Stomach (tissue), 8 donors: ENCODE measurements at regions not wholly inside any gene's neighbourhood (a gene's known extent, or its start where the extent isn't known, plus 50 kb on each side); places are given as distances from the start of the nearest gene placed in this dataset.

ENCODE experiments used
- DNase-seq, 2 donors: peaks; one replicate each; pipeline versions ENCODE4 v3.0.0 to v3.0.0-alpha.2; 2013 to 2019
- H3K27ac ChIP-seq, 5 donors: fragments of 200-600 bp in 4 of 5; sonication (generic) in 4 of 5; one replicate each; pipeline ENCODE4 v1.5.1; 2013 to 2019; ENCODE audit warnings: mild to moderate bottlenecking in 1 of 5, moderate library complexity in 1 of 5
- H3K27me3 ChIP-seq, 3 donors: fragments of 200-600 bp; sonication (generic); one replicate each; pipeline ENCODE4 v1.5.1; 2017 to 2019; ENCODE audit warnings: mixed run types in 1 of 3
- H3K36me3 ChIP-seq, 4 donors: fragments of 200-600 bp; sonication (generic); 1 replicate in 3 of 4; 2 replicates in 1 of 4; pipeline ENCODE4 v1.5.1; 2016 to 2019
- H3K4me1 ChIP-seq, 4 donors: fragments of 200-600 bp; sonication (generic); one replicate each; pipeline ENCODE4 v1.5.1; 2016 to 2019
- H3K4me3 ChIP-seq, 4 donors: fragments of 200-600 bp; sonication (generic) in 3 of 4; one replicate each; pipeline ENCODE4 v1.5.1; 2016 to 2019; ENCODE audit warnings: mild to moderate bottlenecking in 1 of 4
- H3K9me3 ChIP-seq, 4 donors: fragments of 200-600 bp; sonication (generic); one replicate each; pipeline ENCODE4 v1.5.1; 2016 to 2019
- EP300 ChIP-seq: sonication (generic); formaldehyde crosslinking; IDR thresholded peaks from one replicate; pipeline ENCODE4 v1.6.1; 2017; ENCODE audit warnings: antibody characterized with exemption
- POLR2A ChIP-seq, 4 donors: fragments of 450-650 bp; IDR thresholded peaks; one replicate each; pipeline ENCODE4 v1.6.1; 2016; ENCODE audit warnings: antibody characterized with exemption in 4 of 4, control low read depth in 2 of 4, mild to moderate bottlenecking in 1 of 4, moderate library complexity in 1 of 4
- POLR2AphosphoS5 ChIP-seq, 3 donors: sonication (generic); formaldehyde crosslinking; IDR thresholded peaks; one replicate each; pipeline ENCODE4 v1.6.1; 2016; ENCODE audit warnings: antibody characterized with exemption in 3 of 3
- WGBS, 5 donors: extraction: QIAGEN DNeasy Blood & Tissue Kit in 3 of 5; methylation state at CpG; one replicate each; pipeline versions ENCODE4 v1.1.5 to v1.1.7; 2013 to 2018; 5-methylcytosine and 5-hydroxymethylcytosine counted together
- intact Hi-C: fragments of 100-400 bp; cut with DNase I; formaldehyde crosslinking; loops from one replicate; pipeline ENCODE4 v1.15.1; 2023; ENCODE audit warnings: low total_unique reads
- TF ChIP-seq, protein P1 (sequence below), 7 experiments: fragments of 450-650 bp in 4 of 7; fragments of 200-600 bp in 3 of 7; sonication (generic) in 3 of 7; IDR thresholded peaks; one replicate each; pipeline ENCODE4 v1.5.1; 2016 to 2019; ENCODE audit warnings: antibody characterized with exemption in 7 of 7, control low read depth in 2 of 7, mild to moderate bottlenecking in 1 of 7
- donor health status: healthy with polysubstance abuse.
- donor health status: Bipolar disorder and iron deficiency.
- donor health status: healthy.

DNA sequence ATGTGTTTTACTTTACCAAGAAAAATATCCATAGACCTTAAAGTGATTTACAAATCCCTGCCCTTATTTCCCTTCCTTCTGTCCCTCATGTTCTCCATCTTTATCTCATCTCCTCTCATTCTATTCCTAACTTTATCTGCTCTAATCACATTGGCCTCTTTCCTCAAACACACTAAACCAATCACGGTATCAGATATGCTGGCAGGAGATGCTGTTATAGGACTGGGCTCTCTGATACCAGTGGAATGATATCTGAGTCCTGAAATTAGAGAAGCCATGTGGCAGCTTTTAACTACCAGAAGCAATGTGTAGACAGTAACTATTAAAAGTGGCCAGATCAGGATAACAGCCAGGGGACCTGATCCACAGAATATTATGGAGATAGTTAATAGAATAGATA is 49.9 kb upstream of the GIMD1 start:
- 25 to 50% (median 35%) methylated on average over 1 of the region's 1 CpG for WGBS, 5 donors
- no peak overlapping the region for H3K4me3 ChIP-seq

More for the DNA sequence above, 49.9 kb upstream of the GIMD1 start:
- Histone ChIP-seq H3K27me3 (no peaks in the 10 kb centered on the region), H3K9me3 (no peaks in the 10 kb centered on the region), H3K4me1 (no peaks in the 10 kb centered on the region), H3K27ac (no peak overlapping the region), H3K36me3 (no peaks in the 10 kb centered on the region)
- TF ChIP-seq POLR2AphosphoS5 (IDR thresholded peaks at IDR 0.05) = no peak
- TF ChIP-seq POLR2A (IDR thresholded peaks at IDR 0.05) = no peak
- TF ChIP-seq, protein P1, sequence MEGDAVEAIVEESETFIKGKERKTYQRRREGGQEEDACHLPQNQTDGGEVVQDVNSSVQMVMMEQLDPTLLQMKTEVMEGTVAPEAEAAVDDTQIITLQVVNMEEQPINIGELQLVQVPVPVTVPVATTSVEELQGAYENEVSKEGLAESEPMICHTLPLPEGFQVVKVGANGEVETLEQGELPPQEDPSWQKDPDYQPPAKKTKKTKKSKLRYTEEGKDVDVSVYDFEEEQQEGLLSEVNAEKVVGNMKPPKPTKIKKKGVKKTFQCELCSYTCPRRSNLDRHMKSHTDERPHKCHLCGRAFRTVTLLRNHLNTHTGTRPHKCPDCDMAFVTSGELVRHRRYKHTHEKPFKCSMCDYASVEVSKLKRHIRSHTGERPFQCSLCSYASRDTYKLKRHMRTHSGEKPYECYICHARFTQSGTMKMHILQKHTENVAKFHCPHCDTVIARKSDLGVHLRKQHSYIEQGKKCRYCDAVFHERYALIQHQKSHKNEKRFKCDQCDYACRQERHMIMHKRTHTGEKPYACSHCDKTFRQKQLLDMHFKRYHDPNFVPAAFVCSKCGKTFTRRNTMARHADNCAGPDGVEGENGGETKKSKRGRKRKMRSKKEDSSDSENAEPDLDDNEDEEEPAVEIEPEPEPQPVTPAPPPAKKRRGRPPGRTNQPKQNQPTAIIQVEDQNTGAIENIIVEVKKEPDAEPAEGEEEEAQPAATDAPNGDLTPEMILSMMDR (IDR thresholded peaks at IDR 0.05) = no peak
- TF ChIP-seq EP300 = no peak
- intact Hi-C loops = no loop called here
- no peak for DNase-seq
